ENCODE measurements at regions not wholly inside any gene's neighbourhood (a gene's known extent, or its start where the extent isn't known, plus 50 kb on each side); places are given as distances from the start of the nearest gene placed in this dataset.

DNA sequence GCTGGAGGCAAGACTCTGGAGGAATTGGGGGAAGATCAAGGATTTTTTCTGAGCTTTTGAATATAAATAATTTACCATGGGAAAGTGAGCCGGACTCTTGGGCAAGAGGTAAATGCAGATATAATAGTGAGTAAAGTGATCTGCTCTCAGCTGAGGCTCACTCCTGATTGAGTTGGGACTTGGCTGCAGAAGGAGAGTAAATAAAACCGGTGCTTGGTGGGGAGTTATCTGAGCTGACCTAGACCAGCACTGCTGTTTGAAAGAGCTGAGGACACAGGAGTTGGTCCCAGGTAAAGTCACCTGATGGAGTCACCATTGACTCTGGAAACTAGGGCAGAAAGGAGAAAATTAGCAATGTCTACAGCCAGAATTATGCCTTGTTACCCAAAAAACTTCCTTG lies 57.3 kb upstream of the LRPPRC start:
- Histone ChIP-seq H3K4me2 (ENCODE audit: insufficient read depth in 1 of 2, low read depth in 2 of 2, low read length in 2 of 2) (no peak overlapping the region), H4K20me1 (replicated peaks in 1 of 2; ENCODE audit: control insufficient read depth in 1 of 2, insufficient read depth in 2 of 2, low read length in 2 of 2) (no peaks in the 10 kb centered on the region), H3K23me2 (ENCODE audit: low read depth, low read length) (no peaks in the 10 kb centered on the region), H3K4me3 (ENCODE audit: extremely low read depth in 1 of 4, insufficient read depth in 2 of 4, low read depth in 3 of 4, low read length in 4 of 4) (no peak overlapping the region), H2BK12ac (ENCODE audit: low read depth, low read length) (no peak overlapping the region), H3K18ac (ENCODE audit: extremely low read depth, low read length) (no peak overlapping the region), H3K79me1 (ENCODE audit: low read depth, low read length) (no peaks in the 10 kb centered on the region), H2AK5ac (ENCODE audit: low read depth, low read length) (no peak overlapping the region), H4K5ac (ENCODE audit: insufficient read length, low read depth, low read length) (no peak overlapping the region), H3K36me3 (ENCODE audit: control insufficient read depth in 2 of 4, insufficient read depth in 4 of 4, low read length in 3 of 4) (no peaks in the 10 kb centered on the region), H2BK20ac (ENCODE audit: low read length) (no peak overlapping the region), H3K23ac (ENCODE audit: insufficient read length) (no peak overlapping the region), H2BK120ac (replicated peaks; ENCODE audit: low read depth, low read length) (no peak overlapping the region), H3K56ac (replicated peaks; ENCODE audit: insufficient read length, low read depth, low read length) (no peak overlapping the region), H2BK5ac (ENCODE audit: low read depth, low read length) (no peak overlapping the region), H3K14ac (ENCODE audit: insufficient read length) (no peak overlapping the region), H3K79me2 (ENCODE audit: control insufficient read depth in 1 of 2, insufficient read depth in 2 of 2, low read length in 2 of 2) (no peaks in the 10 kb centered on the region), H3K27me3 (replicated peaks in 1 of 4; ENCODE audit: control insufficient read depth in 3 of 4, extremely low read depth in 1 of 4, insufficient read depth in 3 of 4, low read length in 3 of 4) (no peaks in the 10 kb centered on the region; a peak in 1 of 7 replicates), H3K9me3 (ENCODE audit: insufficient read depth in 2 of 2, low read depth in 1 of 2, low read length in 1 of 2) (no peaks in the 10 kb centered on the region), H4K8ac (ENCODE audit: extremely low read depth, insufficient read depth, low read length) (no peak overlapping the region), H3K4me1 (replicated peaks in 1 of 4; ENCODE audit: control insufficient read depth in 3 of 4, insufficient read depth in 4 of 4, low read length in 3 of 4) (peaks cover 3 to 14% (median 8%) of the 10 kb centered on the region in 4 experiments; a peak in 5 of 7 replicates), H3K9ac (replicated peaks in 1 of 4; ENCODE audit: extremely low read depth in 1 of 4, low read depth in 3 of 4, low read length in 3 of 4) (no peak overlapping the region; a peak in 1 of 7 replicates), H3K4ac (replicated peaks; ENCODE audit: insufficient read length, low read depth, low read length) (no peak overlapping the region), H2BK15ac (ENCODE audit: low read length) (no peak overlapping the region), H3K27ac (ENCODE audit: low read depth, low read length) (no peak overlapping the region), H4K91ac (replicated peaks; ENCODE audit: insufficient read length, low read length) (no peak overlapping the region), H2AFZ (ENCODE audit: low read length) (no peak overlapping the region)
- POLR2A ChIA-PET (ENCODE audit: partially characterized antibody), result interaction anchor here (1.0 to 1.7 kb wide), 2 partner anchors 9 to 121 kb away, joined by 3 to 4 read pairs; no protein-coding TSS in a partner anchor
- FAIRE-seq, result no peak
- no peak for DNase-seq (ENCODE audit: low read depth in 1 of 2, low spot score in 2 of 2)
- CTCF ChIA-PET (ENCODE audit: partially characterized antibody), result interaction anchor here (0.6 to 5.3 kb wide), 12 partner anchors 9 to 1007 kb away, joined by 3 to 39 read pairs (median 3); no protein-coding TSS in a partner anchor
- WGBS, 2 experiments (ENCODE audit: extremely low coverage in 1 of 2, insufficient coverage in 1 of 2, insufficient read length in 1 of 2, insufficient replicate concordance in 2 of 2, low coverage in 1 of 2, low lambda C conversion rate in 2 of 2, missing lambda C conversion rate in 1 of 2), result 84% methylated on average over 2 of the region's 2 CpGs; no CpG with 5 or more reads in 1 of the 2 experiments
- TF ChIP-seq HDAC6 (IDR thresholded peaks at IDR 0.05; ENCODE audit: low read depth, low read length), result no peak
